NCI-H146 (cell line): ENCODE measurements at regions not wholly inside any gene's neighbourhood (a gene's known extent, or its start where the extent isn't known, plus 50 kb on each side); places are given as distances from the start of the nearest gene placed in this dataset.
"Not testable (repeated sequence)": the region's sequence is repeated elsewhere in the genome, so short reads cannot be mapped to it uniquely, and the experiment has no call there.

Experiments
- DNase-seq: peaks from one replicate; lab custom pipeline; 2025; lab: John Stamatoyannopoulos, UW

- DNase-seq, result no peak
Measured at GRCh38 chr7:125125315-125125714, 195.7 kb upstream of the POT1 start.

GRCh38 chr7:125122173-125122572, 192.5 kb upstream of the POT1 start:
- DNase-seq, result no peak

GRCh38 chr7:125119559-125120115, 190.0 kb upstream of the POT1 start:
- no peak for DNase-seq

GRCh38 chr7:125118444-125118843, 188.8 kb upstream of the POT1 start:
- DNase-seq, result no peak

- no peak for DNase-seq
Measured at GRCh38 chr7:125112850-125113249, 183.2 kb upstream of the POT1 start.

- DNase-seq, result no peak
Measured at GRCh38 chr7:125099519-125099918, 169.9 kb upstream of the POT1 start.

- DNase-seq, result no peak
Measured at GRCh38 chr7:125098377-125098970, 168.8 kb upstream of the POT1 start.

GRCh38 chr7:125090596-125090995, 161.0 kb upstream of the POT1 start:
- no peak for DNase-seq

- DNase-seq, result no peak
Measured at GRCh38 chr7:125089171-125089570, 159.5 kb upstream of the POT1 start.

- no peak for DNase-seq
Measured at GRCh38 chr7:125088555-125088954, 158.9 kb upstream of the POT1 start.

GRCh38 chr7:125085084-125085483, 155.5 kb upstream of the POT1 start:
- no peak for DNase-seq

GRCh38 chr7:125084196-125084595, 154.6 kb upstream of the POT1 start:
- no peak for DNase-seq

GRCh38 chr7:125074141-125074540, 144.5 kb upstream of the POT1 start:
- no peak for DNase-seq

- no peak for DNase-seq
Measured at GRCh38 chr7:125065546-125065945, 135.9 kb upstream of the POT1 start.

GRCh38 chr7:125065001-125065400, 135.4 kb upstream of the POT1 start:
- DNase-seq, result no peak

- no peak for DNase-seq
Measured at GRCh38 chr7:125061776-125062397, 132.3 kb upstream of the POT1 start.

- DNase-seq, result not testable (repeated sequence)
Measured at GRCh38 chr7:125061083-125061745, 131.6 kb upstream of the POT1 start.

GRCh38 chr7:125059861-125060456, 130.3 kb upstream of the POT1 start:
- no peak for DNase-seq

GRCh38 chr7:125057963-125058362, 128.3 kb upstream of the POT1 start:
- DNase-seq, result no peak

GRCh38 chr7:125055376-125055775, 125.8 kb upstream of the POT1 start:
- DNase-seq, result no peak

- DNase-seq, result no peak
Measured at GRCh38 chr7:125046767-125047166, 117.1 kb upstream of the POT1 start.

GRCh38 chr7:125033506-125033905, 103.9 kb upstream of the POT1 start:
- DNase-seq, result no peak

- no peak for DNase-seq
Measured at GRCh38 chr7:125032943-125033342, 103.3 kb upstream of the POT1 start.
